Natural killer cell (primary cell): ENCODE measurements at regions not wholly inside any gene's neighbourhood (a gene's known extent, or its start where the extent isn't known, plus 50 kb on each side); places are given as distances from the start of the nearest gene placed in this dataset.
"Not testable (repeated sequence)": the region's sequence is repeated elsewhere in the genome, so short reads cannot be mapped to it uniquely, and the experiment has no call there.

ENCODE experiments used
- ATAC-seq, 3 donors: fragments of 150-1000 bp in 2 of 3; fragments of 200-7000 bp in 1 of 3; cut with Tn5 transposase; 1 replicate in 1 of 3; 2 replicates in 2 of 3; pipeline ENCODE4 v1.10.0; 2021; ENCODE audit warnings: mild to moderate bottlenecking in 2 of 3, moderate library complexity in 2 of 3
- DNase-seq, 2 donors: peaks; one replicate each; pipeline versions ENCODE4 v3.0.0 to v3.0.0-alpha.2; 2013 to 2021; ENCODE audit warnings: mixed read lengths in 1 of 2
- H3K27ac ChIP-seq: one replicate; pipeline ENCODE4 v1.5.1; 2013; ENCODE audit warnings: mild to moderate bottlenecking, low read length
- H3K27me3 ChIP-seq: one replicate; pipeline ENCODE4 v1.6.1; 2013; ENCODE audit warnings: low read length; ENCODE audit not compliant: control insufficient read depth, insufficient read depth
- H3K36me3 ChIP-seq: one replicate; pipeline ENCODE4 v1.6.1; 2013; ENCODE audit warnings: low read length; ENCODE audit not compliant: control insufficient read depth, insufficient read depth
- H3K4me1 ChIP-seq: one replicate; pipeline ENCODE4 v1.6.1; 2013; ENCODE audit warnings: low read length; ENCODE audit not compliant: control insufficient read depth, insufficient read depth
- H3K4me3 ChIP-seq: one replicate; pipeline ENCODE4 v1.5.1; 2013; ENCODE audit warnings: low read length
- H3K9me3 ChIP-seq: one replicate; pipeline ENCODE4 v1.6.1; 2013; ENCODE audit warnings: low read length; ENCODE audit not compliant: control insufficient read depth, insufficient read depth
- H3K27ac Mint-ChIP-seq, 2 donors: one replicate each; pipeline ENCODE4 v1.8.0; 2022; ENCODE audit warnings: mild to moderate bottlenecking in 2 of 2, mixed read lengths in 2 of 2, moderate library complexity in 1 of 2
- H3K27me3 Mint-ChIP-seq, 2 donors: one replicate each; pipeline ENCODE4 v1.8.0; 2022; ENCODE audit warnings: low read depth in 2 of 2, mixed read lengths in 2 of 2
- H3K36me3 Mint-ChIP-seq: one replicate; pipeline ENCODE4 v1.8.0; 2022; ENCODE audit warnings: mixed read lengths
- H3K4me1 Mint-ChIP-seq, 2 donors: one replicate each; pipeline ENCODE4 v1.8.0; 2022; ENCODE audit warnings: mixed read lengths in 2 of 2
- H3K4me3 Mint-ChIP-seq: one replicate; pipeline ENCODE4 v1.8.0; 2022; ENCODE audit warnings: mild to moderate bottlenecking, moderate library complexity, mixed read lengths
- H3K9me3 Mint-ChIP-seq, 2 donors: one replicate each; pipeline ENCODE4 v1.8.0; 2022; ENCODE audit warnings: mixed read lengths in 2 of 2
- CTCF ChIP-seq: fragments of 200-600 bp; IDR thresholded peaks from one replicate; pipeline ENCODE4 v1.8.0; 2022; ENCODE audit warnings: antibody characterized with exemption
- WGBS: methylation state at CpG from one replicate; pipeline ENCODE4 v1.1.7; 2013; ENCODE audit warnings: missing lambda C conversion rate; ENCODE audit not compliant: insufficient coverage; 5-methylcytosine and 5-hydroxymethylcytosine counted together
- intact Hi-C: fragments of 100-400 bp; cut with micrococcal nuclease; formaldehyde crosslinking; loops from one replicate; pipeline ENCODE4 v1.14.2; 2022

- DNase-seq (no peak), ATAC-seq (no peak)
- no peak overlapping the region for H3K27ac Mint-ChIP-seq
- no peak overlapping the region for H3K4me3 ChIP-seq
- WGBS, result 88% methylated on average over 3 of the region's 4 CpGs
- no peak overlapping the region for H3K27ac ChIP-seq
- no peaks in the 10 kb centered on the region for H3K36me3 ChIP-seq
- H3K9me3 ChIP-seq, result no peaks in the 10 kb centered on the region
- no peaks in the 10 kb centered on the region for H3K4me1 Mint-ChIP-seq
- peaks cover 0 to 2% of the 10 kb centered on the region in 2 donors for H3K27me3 Mint-ChIP-seq
- H3K4me1 ChIP-seq, result no peaks in the 10 kb centered on the region
- no peak overlapping the region for H3K4me3 Mint-ChIP-seq
- H3K9me3 Mint-ChIP-seq, result no peaks in the 10 kb centered on the region
- intact Hi-C loops, result no loop called here
- no peak for TF ChIP-seq CTCF
- H3K36me3 Mint-ChIP-seq, result no peaks in the 10 kb centered on the region
- H3K27me3 ChIP-seq, result no peaks in the 10 kb centered on the region
These were observed 232.5 kb upstream of the MSX2 start for GRCh38 chr5:174491761-174492350.

- 88% methylated on average over 7 of the region's 7 CpGs for WGBS
- DNase-seq (no peak), ATAC-seq (no peak)
- Histone ChIP-seq H3K27ac (no peak overlapping the region), H3K27me3 (no peaks in the 10 kb centered on the region), H3K4me3 (no peak overlapping the region), H3K9me3 (peaks cover 6% of the 10 kb centered on the region), H3K36me3 (no peaks in the 10 kb centered on the region), H3K4me1 (no peaks in the 10 kb centered on the region)
- Mint-ChIP-seq H3K9me3 (peaks cover 3 to 4% of the 10 kb centered on the region in 2 donors), H3K36me3 (peaks cover 7% of the 10 kb centered on the region), H3K4me1 (no peaks in the 10 kb centered on the region), H3K4me3 (no peak overlapping the region), H3K27me3 (peaks cover 0 to 2% of the 10 kb centered on the region in 2 donors), H3K27ac (no peak overlapping the region)
- intact Hi-C loops, result no loop called here
- no peak for TF ChIP-seq CTCF
These were observed 230.9 kb upstream of the MSX2 start for GRCh38 chr5:174493530-174493929.

DNA sequence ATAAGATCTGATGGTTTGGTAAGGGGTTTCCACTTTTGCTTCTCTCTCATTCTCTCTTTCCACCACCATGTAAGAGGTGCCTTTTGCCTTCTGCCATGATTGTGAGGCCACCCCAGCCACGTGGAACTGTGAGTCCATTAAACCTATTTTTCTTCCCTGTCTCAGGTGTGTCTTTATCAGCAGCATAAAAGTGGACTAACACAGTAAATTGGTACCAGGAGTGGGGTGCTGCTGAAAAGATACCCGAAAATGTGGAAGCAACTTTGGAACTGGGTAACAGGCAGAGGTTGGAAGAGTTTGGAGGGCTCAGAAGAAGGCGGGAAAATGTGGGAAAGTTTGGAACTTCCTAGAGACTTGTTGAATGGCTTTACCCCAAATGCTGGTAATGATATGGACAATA, 226.4 kb upstream of the MSX2 start:
- H3K9me3 Mint-ChIP-seq, DNase-seq, H3K4me3 Mint-ChIP-seq, H3K36me3 Mint-ChIP-seq, H3K27me3 Mint-ChIP-seq, H3K27me3 ChIP-seq, H3K4me1 Mint-ChIP-seq, H3K4me1 ChIP-seq, H3K27ac ChIP-seq, ATAC-seq, H3K4me3 ChIP-seq, H3K36me3 ChIP-seq, H3K27ac Mint-ChIP-seq, intact Hi-C loops: not testable (repeated sequence)
- peaks cover 13% of the 10 kb centered on the region for H3K9me3 ChIP-seq
- 74% methylated on average over 3 of the region's 3 CpGs for WGBS

DNA sequence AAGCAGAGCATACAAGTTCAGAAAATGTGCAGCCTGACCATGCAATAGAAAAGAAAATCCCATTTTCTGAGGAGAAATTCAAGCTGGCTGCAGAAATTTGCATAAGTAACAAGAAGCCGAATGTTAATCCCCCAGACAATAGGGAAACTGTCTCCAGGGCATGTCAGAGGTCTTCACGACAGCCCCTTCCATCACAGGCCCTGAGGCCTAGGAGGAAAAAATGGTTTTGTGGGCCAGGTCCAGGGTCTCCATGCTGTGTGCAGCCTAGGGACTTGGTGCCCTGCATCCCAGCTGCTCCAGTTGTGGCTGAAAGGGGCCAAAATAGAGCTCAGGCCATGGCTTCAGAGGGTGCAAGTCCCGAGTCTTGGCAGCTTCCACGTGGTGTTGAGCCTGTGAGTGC, 225.8 kb upstream of the MSX2 start:
- H3K4me3 Mint-ChIP-seq, H3K9me3 Mint-ChIP-seq, H3K4me1 ChIP-seq, H3K36me3 ChIP-seq, H3K27me3 Mint-ChIP-seq, DNase-seq, H3K4me1 Mint-ChIP-seq, intact Hi-C loops, H3K36me3 Mint-ChIP-seq, H3K4me3 ChIP-seq, H3K27ac ChIP-seq, H3K27me3 ChIP-seq, H3K27ac Mint-ChIP-seq, ATAC-seq: not testable (repeated sequence)
- WGBS, result 86% methylated on average over 4 of the region's 4 CpGs
- peaks cover 13% of the 10 kb centered on the region for H3K9me3 ChIP-seq
